Keratinocyte (primary cell): ENCODE measurements at regions not wholly inside any gene's neighbourhood (a gene's known extent, or its start where the extent isn't known, plus 50 kb on each side); places are given as distances from the start of the nearest gene placed in this dataset.

Experiments
- DNase-seq: peaks from one replicate; pipeline ENCODE4 v3.0.0-alpha.2; 2011; ENCODE audit warnings: low read depth, missing footprints, low spot score
- FAIRE-seq: peaks from 2 replicates; lab custom pipeline; 2011; peaks lifted over from hg19 to GRCh38; lab: Jason Lieb, UNC
- H2AFZ ChIP-seq: 2 replicates; pipeline ENCODE4 v1.6.0; 2012; ENCODE audit warnings: low read length, control low read depth, inconsistent platforms; ENCODE audit not compliant: control insufficient read depth
- H3K27ac ChIP-seq: 2 replicates; pipeline ENCODE4 v1.5.1; 2011; ENCODE audit warnings: low read length; ENCODE audit not compliant: control insufficient read depth, insufficient read depth
- H3K27me3 ChIP-seq: 3 replicates; pipeline ENCODE4 v1.6.0; 2011; ENCODE audit warnings: low read length; ENCODE audit not compliant: control insufficient read depth, insufficient read depth; ENCODE audit errors: extremely low read depth
- H3K36me3 ChIP-seq, 2 experiments: 2 replicates in 1 of 2; 3 replicates in 1 of 2; pipeline ENCODE4 v1.5.1; 2011; ENCODE audit warnings: low read length in 2 of 2, mild to moderate bottlenecking in 1 of 2; ENCODE audit not compliant: control insufficient read depth in 2 of 2, insufficient read depth in 2 of 2; ENCODE audit errors: extremely low read depth in 1 of 2
- H3K4me1 ChIP-seq: 3 replicates; pipeline ENCODE4 v1.5.1; 2011; ENCODE audit warnings: low read length; ENCODE audit not compliant: control insufficient read depth, insufficient read depth; ENCODE audit errors: extremely low read depth
- H3K4me2 ChIP-seq: 3 replicates; pipeline ENCODE4 v1.6.0; 2011; ENCODE audit warnings: low read depth, low read length; ENCODE audit not compliant: control insufficient read depth, insufficient read depth; ENCODE audit errors: extremely low read depth
- H3K4me3 ChIP-seq, 3 experiments: fragments of 200-600 bp in 1 of 3; sonication (generic) in 1 of 3; 2 replicates in 2 of 3; 3 replicates in 1 of 3; pipeline ENCODE4 v1.5.1; 2011 to 2016; ENCODE audit warnings: low read length in 3 of 3, mild to moderate bottlenecking in 3 of 3, control low read depth in 2 of 3, inconsistent platforms in 1 of 3, low read depth in 1 of 3, mixed read lengths in 1 of 3, mixed run types in 1 of 3, moderate library complexity in 1 of 3; ENCODE audit not compliant: control insufficient read depth in 2 of 3, insufficient read depth in 2 of 3; ENCODE audit errors: extremely low read depth in 1 of 3
- H3K79me2 ChIP-seq: 2 replicates; pipeline ENCODE4 v1.6.0; 2012; ENCODE audit warnings: low read length; ENCODE audit not compliant: control insufficient read depth, insufficient read depth
- H3K9ac ChIP-seq: 3 replicates; pipeline ENCODE4 v1.6.0; 2011; ENCODE audit warnings: low read length; ENCODE audit not compliant: control insufficient read depth, insufficient read depth; ENCODE audit errors: extremely low read depth
- H3K9me1 ChIP-seq: 3 replicates; pipeline ENCODE4 v1.6.0; 2011; ENCODE audit warnings: low read length; ENCODE audit not compliant: control insufficient read depth, insufficient read depth; ENCODE audit errors: extremely low read depth
- H3K9me3 ChIP-seq: 2 replicates; pipeline ENCODE4 v1.5.1; 2012; ENCODE audit warnings: low read depth, low read length; ENCODE audit not compliant: control insufficient read depth
- H4K20me1 ChIP-seq: 3 replicates; pipeline ENCODE4 v1.6.0; 2011; ENCODE audit warnings: low read length; ENCODE audit not compliant: control insufficient read depth, insufficient read depth; ENCODE audit errors: extremely low read depth
- CTCF ChIP-seq, 3 experiments: IDR thresholded peaks in 1 of 3; conservative IDR thresholded peaks in 1 of 3; optimal IDR thresholded peaks in 1 of 3; 2 replicates in 2 of 3; 3 replicates in 1 of 3; pipeline versions ENCODE3 to v1.5.1; 2011; ENCODE audit warnings: low read length in 3 of 3, mild to moderate bottlenecking in 3 of 3, moderate library complexity in 2 of 3, control low read depth in 1 of 3, inconsistent platforms in 1 of 3; ENCODE audit not compliant: insufficient read depth in 2 of 3; ENCODE audit errors: extremely low read depth in 1 of 3
- EZH2 ChIP-seq: IDR thresholded peaks from one replicate; pipeline ENCODE4 v1.6.1; 2012; ENCODE audit warnings: inconsistent platforms, mild to moderate bottlenecking, low read length, moderate library complexity
- dilution Hi-C: fragments of 300-500 bp; cut with MboI; formaldehyde crosslinking; loops from one replicate; pipeline ENCODE4 v1.7.0; 2020; ENCODE audit warnings: low sequenced_read_pairs; ENCODE audit not compliant: extremely low pct_ligation_motif_present

- TF ChIP-seq CTCF (optimal IDR thresholded peaks at IDR 0.05 in 1 of 3, IDR thresholded peaks at IDR 0.05 in 1 of 3, conservative IDR thresholded peaks at IDR 0.05 in 1 of 3; ENCODE audit: extremely low read depth in 1 of 3, insufficient read depth in 2 of 3, low read length in 3 of 3) (peak; percentile 40 to 57 (median 51)), EZH2 (no peak)
- Histone ChIP-seq H3K27me3 (no peaks in the 10 kb centered on the region), H3K4me2 (no peak overlapping the region), H3K4me3 (no peak overlapping the region), H3K9me1 (no peaks in the 10 kb centered on the region), H3K36me3 (no peaks in the 10 kb centered on the region), H4K20me1 (no peaks in the 10 kb centered on the region), H3K27ac (no peak overlapping the region), H3K4me1 (no peaks in the 10 kb centered on the region), H3K79me2 (no peaks in the 10 kb centered on the region), H3K9ac (no peak overlapping the region), H3K9me3 (no peaks in the 10 kb centered on the region), H2AFZ (no peak overlapping the region)
- DNase-seq (no peak), FAIRE-seq (no peak)
- dilution Hi-C loops, result no loop called here
Measured at GRCh38 chrX:100512471-100512870, 72.3 kb upstream of the TNMD start.

GRCh38 chrX:100494646-100495370 lies 84.7 kb upstream of the PCDH19 start:
- no peak overlapping the region for H2AFZ ChIP-seq
- H3K4me2 ChIP-seq, result no peak overlapping the region
- no peak for TF ChIP-seq EZH2
- no peak overlapping the region for H3K9ac ChIP-seq
- FAIRE-seq (no peak), DNase-seq (no peak)
- H3K27me3 ChIP-seq, result no peaks in the 10 kb centered on the region
- no peaks in the 10 kb centered on the region for H3K36me3 ChIP-seq
- H3K79me2 ChIP-seq, result no peaks in the 10 kb centered on the region
- H3K9me3 ChIP-seq, result no peaks in the 10 kb centered on the region
- H3K4me3 ChIP-seq, result no peak overlapping the region
- no peaks in the 10 kb centered on the region for H4K20me1 ChIP-seq
- no peaks in the 10 kb centered on the region for H3K9me1 ChIP-seq
- dilution Hi-C loops, result no loop called here
- no peaks in the 10 kb centered on the region for H3K4me1 ChIP-seq
- H3K27ac ChIP-seq, result no peak overlapping the region

GRCh38 chrX:100491174-100491573 lies 81.1 kb upstream of the PCDH19 start:
- H3K79me2 ChIP-seq, result no peaks in the 10 kb centered on the region
- H3K9me1 ChIP-seq, result no peaks in the 10 kb centered on the region
- no peak overlapping the region for H3K27ac ChIP-seq
- DNase-seq, result no peak
- dilution Hi-C loops, result no loop called here
- no peaks in the 10 kb centered on the region for H3K27me3 ChIP-seq
- H3K4me3 ChIP-seq, result no peak overlapping the region
- H2AFZ ChIP-seq, result no peak overlapping the region
- H4K20me1 ChIP-seq, result no peaks in the 10 kb centered on the region
- no peak overlapping the region for H3K4me2 ChIP-seq
- H3K9me3 ChIP-seq, result no peaks in the 10 kb centered on the region
- TF ChIP-seq EZH2, result no peak
- no peak for TF ChIP-seq CTCF (optimal IDR thresholded peaks at IDR 0.05 in 1 of 3, IDR thresholded peaks at IDR 0.05 in 1 of 3, conservative IDR thresholded peaks at IDR 0.05 in 1 of 3; ENCODE audit: extremely low read depth in 1 of 3, insufficient read depth in 2 of 3, low read length in 3 of 3)
- H3K36me3 ChIP-seq, result no peaks in the 10 kb centered on the region
- no peaks in the 10 kb centered on the region for H3K4me1 ChIP-seq
- H3K9ac ChIP-seq, result no peak overlapping the region
- no peak for FAIRE-seq
